HG02970 (cell line): ENCODE measurements at regions not wholly inside any gene's neighbourhood (a gene's known extent, or its start where the extent isn't known, plus 50 kb on each side); places are given as distances from the start of the nearest gene placed in this dataset.

Experiments
- ATAC-seq: cut with Tn5 transposase; IDR thresholded peaks from one replicate; pipeline ENCODE4 v1.9.1; 2021; ENCODE audit warnings: mild to moderate bottlenecking, moderate library complexity, moderate number of reproducible peaks; ENCODE audit not compliant: unreplicated experiment, low FRiP score

GRCh38 chr3:56903231-56903782 lies 101.6 kb upstream of the ARHGEF3 start:
- ATAC-seq = no peak

- no peak for ATAC-seq
These were observed 100.9 kb upstream of the ARHGEF3 start for GRCh38 chr3:56902468-56903160.

GRCh38 chr3:56900801-56901200 lies 99.1 kb upstream of the ARHGEF3 start:
- no peak for ATAC-seq

GRCh38 chr3:56899851-56900250 lies 98.1 kb upstream of the ARHGEF3 start:
- no peak for ATAC-seq

- no peak for ATAC-seq
These were observed 97.3 kb upstream of the ARHGEF3 start for GRCh38 chr3:56899078-56899477.

- ATAC-seq = no peak
These were observed 94.6 kb upstream of the ARHGEF3 start for GRCh38 chr3:56896357-56896756.

GRCh38 chr3:56894881-56895431 lies 93.2 kb upstream of the ARHGEF3 start:
- no peak for ATAC-seq

- no peak for ATAC-seq
These were observed 88.8 kb upstream of the ARHGEF3 start for GRCh38 chr3:56890448-56891091.

GRCh38 chr3:56889131-56889530 lies 87.4 kb upstream of the ARHGEF3 start:
- ATAC-seq = no peak

GRCh38 chr3:56887402-56888025 lies 85.8 kb upstream of the ARHGEF3 start:
- no peak for ATAC-seq

- ATAC-seq = no peak
These were observed 84.6 kb upstream of the ARHGEF3 start for GRCh38 chr3:56886314-56886713.

- ATAC-seq = no peak
These were observed 84.1 kb upstream of the ARHGEF3 start for GRCh38 chr3:56885879-56886278.

GRCh38 chr3:56885453-56885852 lies 83.7 kb upstream of the ARHGEF3 start:
- ATAC-seq = no peak

GRCh38 chr3:56884387-56884786 lies 82.6 kb upstream of the ARHGEF3 start:
- no peak for ATAC-seq

GRCh38 chr3:56883828-56884227 lies 82.1 kb upstream of the ARHGEF3 start:
- ATAC-seq = no peak

- no peak for ATAC-seq
These were observed 81.1 kb upstream of the ARHGEF3 start for GRCh38 chr3:56882896-56883295.

GRCh38 chr3:56881841-56882240 lies 80.1 kb upstream of the ARHGEF3 start:
- no peak for ATAC-seq

GRCh38 chr3:56880720-56881575 lies 79.2 kb upstream of the ARHGEF3 start:
- ATAC-seq = no peak

GRCh38 chr3:56879436-56880215 lies 77.9 kb upstream of the ARHGEF3 start:
- ATAC-seq = no peak

GRCh38 chr3:56878074-56878473 lies 76.3 kb upstream of the ARHGEF3 start:
- no peak for ATAC-seq
